ENCODE measurements at regions not wholly inside any gene's neighbourhood (a gene's known extent, or its start where the extent isn't known, plus 50 kb on each side); places are given as distances from the start of the nearest gene placed in this dataset.

DNA sequence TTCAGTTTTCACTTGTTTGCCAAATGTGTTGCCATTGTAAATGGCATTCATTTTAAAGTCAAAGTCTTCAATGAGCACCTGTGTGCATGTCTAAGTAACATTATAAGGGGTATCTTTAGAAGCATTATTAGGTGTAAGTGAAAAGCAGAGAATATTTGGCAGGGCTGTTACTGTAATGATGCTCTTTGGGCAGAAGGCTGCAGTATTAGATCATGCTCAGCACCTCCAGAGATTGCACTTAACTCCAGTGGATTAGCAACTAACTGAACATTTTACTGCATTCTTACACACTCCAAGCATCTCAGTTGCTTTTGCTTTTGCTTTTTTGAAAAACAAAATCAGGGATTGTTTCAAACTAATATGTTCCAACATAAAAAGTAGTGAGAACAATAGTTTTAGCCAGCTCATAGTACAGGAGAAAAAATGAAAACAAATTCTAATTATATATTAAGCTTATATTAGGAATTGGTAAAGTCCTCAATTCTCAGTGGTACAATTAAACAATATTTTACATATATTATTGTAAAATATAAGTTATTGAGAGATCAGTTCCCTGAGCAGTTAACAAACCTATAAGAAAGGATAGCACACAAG lies 1740.9 kb upstream of the CDH9 start:
- Mint-ChIP-seq H3K27ac (no peak overlapping the region), H3K4me3 (no peak overlapping the region), H3K4me1 (no peaks in the 10 kb centered on the region), H3K9me3 (peaks cover 7% of the 10 kb centered on the region), H3K36me3 (ENCODE audit: low read depth) (no peaks in the 10 kb centered on the region), H3K27me3 (no peaks in the 10 kb centered on the region)
- no peak for ATAC-seq (replicated peaks)

DNA sequence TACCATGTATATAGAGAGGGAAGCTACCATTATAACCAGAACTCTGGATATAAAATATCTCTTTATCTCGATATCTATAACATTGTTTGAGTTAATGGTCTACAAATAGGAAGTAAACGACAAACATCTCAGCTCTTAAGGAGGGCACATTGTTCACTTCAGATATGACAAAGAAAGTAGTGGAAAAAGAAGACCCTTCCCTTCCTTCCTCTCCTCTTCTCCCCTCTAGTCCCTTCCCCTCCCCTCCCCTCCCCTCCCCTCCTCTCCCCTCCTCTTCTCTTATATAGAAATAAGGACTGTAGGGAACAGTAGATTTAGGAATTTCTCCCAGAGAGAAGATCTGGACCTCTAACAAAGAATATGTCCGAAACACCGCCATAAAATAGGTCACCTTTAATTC lies 1731.9 kb upstream of the CDH9 start:
- Mint-ChIP-seq H3K4me1 (no peaks in the 10 kb centered on the region), H3K4me3 (no peak overlapping the region), H3K9me3 (peaks cover 7% of the 10 kb centered on the region), H3K27me3 (no peaks in the 10 kb centered on the region), H3K36me3 (ENCODE audit: low read depth) (no peaks in the 10 kb centered on the region), H3K27ac (no peak overlapping the region)
- no peak for ATAC-seq (replicated peaks)

DNA sequence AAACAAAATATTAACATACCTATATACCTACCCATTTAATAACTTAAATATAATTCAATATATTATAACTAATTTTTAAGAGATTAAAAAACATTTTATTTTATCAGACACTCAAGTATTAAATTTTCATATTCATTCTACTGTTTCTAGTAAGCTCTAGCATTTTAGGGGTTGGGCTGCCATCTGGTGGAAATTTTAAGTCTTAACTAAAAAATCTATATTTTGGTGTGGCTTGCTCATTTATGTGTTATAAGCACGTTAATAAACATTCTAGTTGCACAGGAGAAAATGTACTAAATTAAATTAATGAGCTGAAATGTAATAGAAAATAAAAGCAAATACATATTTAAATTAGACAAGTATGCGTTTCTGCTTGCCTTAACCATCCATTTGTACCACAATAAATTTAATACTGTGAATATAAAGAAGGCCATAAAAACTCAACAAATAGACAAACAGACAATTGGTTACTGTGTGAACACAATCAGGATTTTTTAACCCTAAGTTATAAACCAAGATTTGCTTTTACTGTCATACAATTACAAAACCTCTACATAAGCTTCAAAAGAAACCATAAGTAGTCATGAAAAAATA lies 1728.3 kb upstream of the CDH9 start:
- no peak overlapping the region for H3K4me3 Mint-ChIP-seq
- no peaks in the 10 kb centered on the region for H3K4me1 Mint-ChIP-seq
- H3K27me3 Mint-ChIP-seq, result no peaks in the 10 kb centered on the region
- no peak overlapping the region for H3K27ac Mint-ChIP-seq
- no peak for ATAC-seq (replicated peaks)
- H3K9me3 Mint-ChIP-seq, result peaks cover 16% of the 10 kb centered on the region
- H3K36me3 Mint-ChIP-seq (ENCODE audit: low read depth), result no peaks in the 10 kb centered on the region

DNA sequence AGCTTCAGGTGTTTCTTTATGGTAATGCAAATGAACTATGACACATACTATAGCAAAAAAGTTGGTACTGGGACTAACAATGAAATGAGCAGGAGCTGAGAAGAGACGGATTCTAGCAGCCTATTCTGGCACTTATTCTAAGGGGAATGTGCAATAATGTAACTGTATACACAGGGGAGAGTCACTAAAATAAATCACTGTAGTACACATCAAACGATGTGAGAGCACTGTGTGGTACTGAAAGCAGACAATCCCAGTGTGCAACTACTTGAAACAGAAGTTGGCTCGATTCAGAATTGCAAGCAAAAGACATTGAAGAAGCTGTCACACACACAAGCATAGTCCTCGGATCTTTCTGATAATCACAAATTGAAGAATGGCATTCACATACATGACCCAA lies 1713.0 kb upstream of the CDH9 start:
- Mint-ChIP-seq H3K27ac (no peak overlapping the region), H3K27me3 (no peaks in the 10 kb centered on the region), H3K9me3 (peaks cover 19% of the 10 kb centered on the region), H3K4me1 (no peaks in the 10 kb centered on the region), H3K4me3 (no peak overlapping the region), H3K36me3 (ENCODE audit: low read depth) (no peaks in the 10 kb centered on the region)
- no peak for ATAC-seq (replicated peaks)

DNA sequence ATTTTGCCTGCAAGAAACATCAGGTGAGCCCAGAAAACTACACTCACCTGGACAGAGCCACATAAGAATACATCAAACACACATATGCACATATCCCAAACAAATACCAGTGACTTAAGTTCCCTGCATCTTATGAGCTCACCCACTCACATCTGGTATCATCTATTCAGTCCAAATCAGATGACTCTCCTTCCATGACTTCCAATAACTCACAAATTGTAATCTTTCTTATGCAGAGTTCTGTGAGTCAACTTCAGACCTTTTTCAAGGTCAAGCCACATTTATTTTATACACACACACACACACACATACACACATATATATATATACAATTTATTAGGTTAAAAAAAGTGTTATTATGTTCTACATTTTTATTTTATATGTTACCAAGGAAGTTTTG lies 1711.9 kb upstream of the CDH9 start:
- H3K9me3 Mint-ChIP-seq, result peaks cover 13% of the 10 kb centered on the region
- H3K27ac Mint-ChIP-seq, result no peak overlapping the region
- no peaks in the 10 kb centered on the region for H3K27me3 Mint-ChIP-seq
- no peaks in the 10 kb centered on the region for H3K4me1 Mint-ChIP-seq
- no peak overlapping the region for H3K4me3 Mint-ChIP-seq
- no peak for ATAC-seq (replicated peaks)
- no peaks in the 10 kb centered on the region for H3K36me3 Mint-ChIP-seq (ENCODE audit: low read depth)

DNA sequence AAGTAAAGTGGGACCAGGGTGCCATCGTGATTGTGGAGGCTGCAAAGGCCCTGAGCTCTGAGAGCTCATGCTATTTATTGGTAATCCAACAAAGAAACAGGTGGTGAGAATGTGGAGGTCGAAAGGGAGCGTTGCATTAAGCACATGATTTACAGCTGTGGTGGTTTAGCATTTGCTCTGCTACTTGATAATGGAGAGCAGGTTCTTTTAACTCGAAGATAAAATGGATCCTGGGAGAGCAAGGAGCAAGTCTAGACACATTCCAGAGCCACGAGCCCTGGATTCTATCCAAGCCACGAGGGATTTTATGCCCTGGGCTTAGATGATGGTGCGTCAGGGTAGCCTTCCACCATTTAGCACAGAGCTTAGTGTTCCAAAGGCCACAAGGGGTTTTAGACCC lies 1710.1 kb upstream of the CDH9 start:
- H3K36me3 Mint-ChIP-seq (ENCODE audit: low read depth), result no peaks in the 10 kb centered on the region
- peaks cover 13% of the 10 kb centered on the region for H3K9me3 Mint-ChIP-seq
- no peak overlapping the region for H3K27ac Mint-ChIP-seq
- H3K27me3 Mint-ChIP-seq, result no peaks in the 10 kb centered on the region
- no peak overlapping the region for H3K4me3 Mint-ChIP-seq
- no peaks in the 10 kb centered on the region for H3K4me1 Mint-ChIP-seq
- ATAC-seq (replicated peaks), result no peak

DNA sequence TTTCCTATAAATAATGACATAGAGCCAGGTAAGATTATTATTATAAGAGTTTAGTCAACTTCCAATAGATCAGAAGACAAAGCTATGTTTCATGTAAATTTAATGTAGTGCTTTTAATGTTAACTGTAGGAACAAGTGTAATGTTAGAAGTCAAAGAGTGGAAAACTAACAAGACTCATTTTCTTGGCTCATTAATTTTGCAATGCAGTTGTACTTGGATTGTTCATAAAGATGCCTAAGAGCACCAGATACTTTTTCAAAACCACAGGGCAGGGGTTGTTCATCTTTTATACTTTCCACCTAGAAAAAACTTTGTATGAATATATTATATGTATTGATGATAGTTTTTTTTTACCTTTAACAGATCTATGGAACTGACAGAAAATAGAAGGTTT lies 1705.3 kb upstream of the CDH9 start:
- H3K9me3 Mint-ChIP-seq, result peaks cover 10% of the 10 kb centered on the region
- H3K36me3 Mint-ChIP-seq (ENCODE audit: low read depth), result no peaks in the 10 kb centered on the region
- no peak overlapping the region for H3K4me3 Mint-ChIP-seq
- no peak overlapping the region for H3K27ac Mint-ChIP-seq
- H3K27me3 Mint-ChIP-seq, result no peaks in the 10 kb centered on the region
- ATAC-seq (replicated peaks), result no peak
- H3K4me1 Mint-ChIP-seq, result no peaks in the 10 kb centered on the region

DNA sequence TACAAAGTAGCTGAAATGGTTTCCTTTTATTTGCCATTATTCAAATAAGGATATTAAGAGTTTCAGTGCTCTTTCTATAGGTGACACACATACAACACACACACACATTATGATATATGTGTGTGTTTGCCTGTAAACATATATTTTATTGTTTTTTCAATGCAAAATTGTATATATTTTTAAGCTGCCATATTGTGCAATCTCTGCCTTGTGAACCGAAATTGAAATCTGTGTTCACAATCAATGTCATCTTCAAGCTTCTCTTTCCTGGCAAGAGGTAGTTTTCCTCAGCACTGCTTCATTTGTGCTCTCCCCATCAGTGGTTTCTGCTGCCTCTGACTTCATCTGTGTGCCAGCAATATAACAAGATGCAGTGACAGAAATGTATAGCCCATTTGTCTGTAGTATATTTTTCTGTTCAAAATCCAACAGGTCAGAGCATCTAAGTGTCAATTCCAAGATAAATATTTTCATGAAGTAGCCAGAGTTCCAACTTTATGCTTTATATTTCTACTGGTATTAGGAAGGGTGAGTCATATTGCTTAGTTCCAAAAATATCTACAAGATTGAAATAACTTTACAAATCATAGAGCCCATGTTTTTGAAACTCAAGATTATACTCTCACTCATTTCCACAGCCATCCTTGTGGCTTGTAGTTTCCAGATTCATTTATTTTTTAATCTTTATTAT lies 1704.8 kb upstream of the CDH9 start:
- H3K27ac Mint-ChIP-seq, result no peak overlapping the region
- no peak overlapping the region for H3K4me3 Mint-ChIP-seq
- peaks cover 9% of the 10 kb centered on the region for H3K9me3 Mint-ChIP-seq
- H3K4me1 Mint-ChIP-seq, result no peaks in the 10 kb centered on the region
- no peaks in the 10 kb centered on the region for H3K36me3 Mint-ChIP-seq (ENCODE audit: low read depth)
- ATAC-seq (replicated peaks), result no peak
- no peaks in the 10 kb centered on the region for H3K27me3 Mint-ChIP-seq

DNA sequence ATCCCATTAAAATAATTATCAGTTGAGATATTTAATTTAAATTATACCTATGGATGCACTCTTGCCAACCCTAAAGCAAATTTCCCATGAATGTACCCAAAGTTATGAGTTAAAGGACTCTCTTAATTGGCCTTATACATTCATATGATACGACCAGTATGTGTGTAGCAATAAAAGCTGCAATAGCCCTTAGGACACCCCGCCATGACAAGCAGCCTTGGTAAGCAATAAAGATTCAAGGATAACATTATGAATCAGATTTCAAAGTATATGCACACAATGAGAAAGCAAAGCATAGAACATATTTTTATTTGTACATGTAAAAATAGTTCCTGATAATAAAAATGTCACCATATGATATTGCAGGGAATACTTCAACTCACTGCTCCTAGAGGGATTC lies 1699.3 kb upstream of the CDH9 start:
- Mint-ChIP-seq H3K9me3 (peaks cover 7% of the 10 kb centered on the region), H3K27ac (no peak overlapping the region), H3K4me3 (no peak overlapping the region), H3K4me1 (no peaks in the 10 kb centered on the region), H3K27me3 (no peaks in the 10 kb centered on the region), H3K36me3 (ENCODE audit: low read depth) (no peaks in the 10 kb centered on the region)
- no peak for ATAC-seq (replicated peaks)

DNA sequence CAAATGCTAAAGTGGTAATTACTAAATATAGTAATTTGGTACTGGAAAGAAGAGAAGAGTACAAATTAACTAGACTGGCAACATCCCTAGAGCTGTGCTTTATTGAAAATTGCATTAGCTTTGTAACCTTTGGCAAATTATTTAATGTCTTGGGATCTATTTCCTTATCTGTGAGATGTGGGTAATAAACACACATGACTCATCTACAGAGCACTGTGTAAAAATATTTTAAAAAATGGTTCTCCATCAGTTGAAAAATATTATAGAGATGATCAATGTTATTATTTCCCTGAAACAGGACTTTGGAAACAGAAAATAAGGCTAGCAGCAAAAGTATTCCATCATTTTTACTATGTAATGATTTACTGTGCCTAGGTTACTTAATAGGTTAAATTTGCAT lies 1698.8 kb upstream of the CDH9 start:
- ATAC-seq (replicated peaks), result no peak
- Mint-ChIP-seq H3K4me1 (no peaks in the 10 kb centered on the region), H3K36me3 (ENCODE audit: low read depth) (no peaks in the 10 kb centered on the region), H3K9me3 (peaks cover 7% of the 10 kb centered on the region), H3K4me3 (no peak overlapping the region), H3K27me3 (no peaks in the 10 kb centered on the region), H3K27ac (no peak overlapping the region)

DNA sequence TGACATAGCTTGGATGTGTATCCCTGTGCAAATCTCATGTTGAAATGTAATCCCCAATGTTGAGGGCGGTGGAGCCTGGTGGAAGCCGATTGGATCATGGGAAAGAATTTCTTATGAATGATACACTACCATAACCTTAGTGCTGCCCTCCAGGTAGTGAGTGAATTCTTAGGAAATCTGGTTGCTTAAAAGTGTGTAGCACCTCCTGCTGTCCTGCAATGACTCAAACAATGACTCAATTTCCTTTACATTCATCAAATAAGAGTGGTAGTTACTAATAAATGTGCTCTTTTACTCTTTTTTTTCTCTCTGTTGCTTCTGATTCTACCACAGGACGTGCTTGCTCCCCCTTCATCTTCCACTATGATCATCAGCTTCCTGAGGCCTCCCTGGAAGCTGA lies 1696.0 kb upstream of the CDH9 start:
- Mint-ChIP-seq H3K4me3 (no peak overlapping the region), H3K27ac (no peak overlapping the region), H3K27me3 (no peaks in the 10 kb centered on the region), H3K36me3 (ENCODE audit: low read depth) (no peaks in the 10 kb centered on the region), H3K4me1 (no peaks in the 10 kb centered on the region), H3K9me3 (peaks cover 7% of the 10 kb centered on the region)
- ATAC-seq (replicated peaks), result no peak

DNA sequence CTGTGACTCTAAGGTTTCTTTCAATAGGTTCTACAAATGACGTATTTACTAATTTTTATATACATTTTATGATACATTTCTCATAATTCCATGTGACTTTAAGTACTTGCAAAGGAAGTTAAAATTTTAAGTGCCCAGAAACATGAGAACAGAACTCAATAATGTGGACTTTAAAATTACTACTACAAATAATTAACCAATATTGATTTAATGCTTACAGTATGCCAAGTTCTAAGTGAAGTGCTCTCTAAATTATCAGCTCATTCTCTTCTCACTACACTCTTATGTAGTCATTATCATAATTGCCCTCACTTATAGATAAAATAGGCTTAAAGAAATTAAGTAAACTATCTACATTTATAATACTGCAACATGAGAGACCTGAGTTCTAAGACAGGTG lies 1690.7 kb upstream of the CDH9 start:
- no peak for ATAC-seq (replicated peaks)
- no peaks in the 10 kb centered on the region for H3K4me1 Mint-ChIP-seq
- H3K27ac Mint-ChIP-seq, result no peak overlapping the region
- no peaks in the 10 kb centered on the region for H3K27me3 Mint-ChIP-seq
- H3K9me3 Mint-ChIP-seq, result peaks cover 11% of the 10 kb centered on the region
- H3K36me3 Mint-ChIP-seq (ENCODE audit: low read depth), result no peaks in the 10 kb centered on the region
- no peak overlapping the region for H3K4me3 Mint-ChIP-seq

DNA sequence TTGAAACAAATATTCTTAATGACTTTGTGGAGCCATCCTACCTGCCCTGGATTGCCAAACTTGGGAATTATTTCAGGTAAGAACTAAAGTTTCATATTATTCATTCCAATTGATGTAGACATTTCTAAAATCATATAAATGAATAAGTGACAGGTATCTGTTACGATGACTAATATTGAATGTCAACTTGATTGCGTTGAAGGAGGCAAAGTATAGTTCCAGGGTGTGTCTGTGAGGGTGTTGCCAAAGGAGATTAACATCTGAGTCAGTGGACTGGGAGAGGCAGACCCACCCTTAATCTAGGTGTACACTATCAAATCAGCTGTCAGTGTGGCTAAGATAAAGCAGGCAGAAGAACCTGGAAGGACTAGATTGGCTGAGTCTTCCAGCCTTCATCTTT lies 1688.4 kb upstream of the CDH9 start:
- Mint-ChIP-seq H3K4me1 (no peaks in the 10 kb centered on the region), H3K9me3 (peaks cover 16% of the 10 kb centered on the region), H3K27ac (no peak overlapping the region), H3K27me3 (no peaks in the 10 kb centered on the region), H3K4me3 (no peak overlapping the region), H3K36me3 (ENCODE audit: low read depth) (no peaks in the 10 kb centered on the region)
- ATAC-seq (replicated peaks), result no peak

DNA sequence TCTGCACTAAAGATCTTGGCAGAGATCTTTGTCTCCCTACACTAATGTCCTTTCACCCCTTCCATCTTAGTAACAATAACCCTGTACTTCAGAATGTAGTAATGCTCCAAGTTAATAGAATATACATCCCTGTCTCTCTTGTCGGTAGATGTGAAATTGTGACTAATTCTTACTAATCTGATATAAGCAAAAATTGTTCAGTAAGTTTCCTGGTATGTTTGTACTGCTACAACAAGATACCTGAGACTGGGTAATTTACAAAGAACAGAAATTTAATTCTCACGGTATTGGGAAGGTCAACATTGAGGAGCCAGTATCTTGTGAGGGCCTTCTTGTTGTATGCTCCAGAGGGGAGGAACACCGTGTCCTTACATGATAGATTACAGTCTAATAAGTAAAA lies 1686.6 kb upstream of the CDH9 start:
- H3K27ac Mint-ChIP-seq, result no peak overlapping the region
- H3K9me3 Mint-ChIP-seq, result peaks cover 16% of the 10 kb centered on the region
- H3K27me3 Mint-ChIP-seq, result no peaks in the 10 kb centered on the region
- no peaks in the 10 kb centered on the region for H3K4me1 Mint-ChIP-seq
- ATAC-seq (replicated peaks), result no peak
- H3K4me3 Mint-ChIP-seq, result no peak overlapping the region
- H3K36me3 Mint-ChIP-seq (ENCODE audit: low read depth), result no peaks in the 10 kb centered on the region

DNA sequence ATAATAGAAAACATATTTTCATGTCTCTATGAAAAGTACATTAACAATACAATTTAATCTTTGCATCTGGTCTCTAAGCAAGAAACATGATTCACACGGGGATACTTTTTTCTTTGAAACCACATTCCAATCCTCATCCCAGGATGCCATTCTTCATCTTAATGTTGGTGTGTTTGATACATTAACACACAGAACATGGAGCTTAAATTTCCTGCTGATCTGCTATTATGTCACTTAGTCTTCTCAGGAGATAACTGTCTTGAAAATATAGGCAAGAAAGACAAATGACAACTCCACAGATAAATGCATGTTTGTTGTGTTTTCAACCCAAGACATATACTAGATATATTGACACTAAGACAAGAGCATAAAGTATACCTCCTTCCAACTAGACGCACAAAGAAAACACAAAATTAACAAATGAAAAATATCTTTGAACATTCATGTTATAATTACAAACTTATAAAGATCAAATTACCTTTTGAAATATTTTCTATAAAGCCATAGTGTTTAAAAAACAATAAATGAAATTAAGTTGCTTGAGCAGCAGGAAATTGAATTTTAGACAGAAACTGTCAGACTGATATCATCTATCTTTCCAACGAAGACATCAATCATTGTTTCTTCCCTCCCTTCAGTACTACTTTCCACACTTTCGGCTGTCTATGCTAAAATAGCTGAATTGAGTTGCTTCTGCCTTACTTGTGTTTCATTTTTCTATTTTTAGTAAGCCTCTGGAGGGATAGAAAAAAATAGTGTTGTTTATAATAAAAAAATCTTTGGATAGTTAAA lies 1676.7 kb upstream of the CDH9 start:
- no peak for ATAC-seq (replicated peaks)

More for the DNA sequence above, 1676.7 kb upstream of the CDH9 start:
- H3K36me3 Mint-ChIP-seq (ENCODE audit: low read depth), result no peaks in the 10 kb centered on the region
- H3K4me1 Mint-ChIP-seq, result no peaks in the 10 kb centered on the region
- no peaks in the 10 kb centered on the region for H3K27me3 Mint-ChIP-seq
- no peak overlapping the region for H3K27ac Mint-ChIP-seq
- H3K9me3 Mint-ChIP-seq, result peaks cover 4% of the 10 kb centered on the region
- no peak overlapping the region for H3K4me3 Mint-ChIP-seq
